Right renal cortex interstitium (tissue), 3 donors: ENCODE measurements at regions not wholly inside any gene's neighbourhood (a gene's known extent, or its start where the extent isn't known, plus 50 kb on each side); places are given as distances from the start of the nearest gene placed in this dataset.
"Not testable (repeated sequence)": the region's sequence is repeated elsewhere in the genome, so short reads cannot be mapped to it uniquely, and the experiment has no call there.

Experiments used
- DNase-seq, 3 donors: peaks; one replicate each; pipeline ENCODE4 v3.0.0-alpha.2; 2013; ENCODE audit warnings: low read depth in 3 of 3, low spot score in 2 of 3

- DNase-seq, result no peak
Measured at GRCh38 chr3:110956081-110956480, 115.5 kb upstream of the NECTIN3 start.

GRCh38 chr3:110957247-110958025 lies 114.2 kb upstream of the NECTIN3 start:
- no peak for DNase-seq

- no peak for DNase-seq
Measured at GRCh38 chr3:110958313-110959147, 113.1 kb upstream of the NECTIN3 start.

DNA sequence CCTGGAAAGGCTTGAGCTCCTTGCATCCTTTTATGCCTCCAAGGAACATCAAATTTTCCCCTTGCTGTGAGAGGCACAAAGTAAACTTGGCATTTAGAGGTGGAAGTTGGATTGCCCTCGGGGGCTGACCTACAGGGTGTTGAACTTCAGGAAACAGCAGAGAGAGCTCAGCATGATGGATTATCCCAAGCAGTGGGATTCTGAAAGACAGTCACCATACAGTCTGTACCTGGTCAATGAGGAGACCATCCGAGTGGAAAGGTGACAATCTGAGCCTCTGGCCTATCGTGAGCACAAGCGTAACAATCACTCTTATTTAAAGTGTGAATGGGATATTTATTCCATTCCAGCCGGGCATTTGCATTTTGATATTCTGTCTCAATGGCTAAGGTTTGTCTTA lies 105.6 kb upstream of the NECTIN3 start:
- no peak for DNase-seq

- no peak for DNase-seq
Measured at GRCh38 chr3:110966966-110967663, 104.5 kb upstream of the NECTIN3 start.

GRCh38 chr3:110968076-110968475 lies 103.5 kb upstream of the NECTIN3 start:
- no peak for DNase-seq

DNA sequence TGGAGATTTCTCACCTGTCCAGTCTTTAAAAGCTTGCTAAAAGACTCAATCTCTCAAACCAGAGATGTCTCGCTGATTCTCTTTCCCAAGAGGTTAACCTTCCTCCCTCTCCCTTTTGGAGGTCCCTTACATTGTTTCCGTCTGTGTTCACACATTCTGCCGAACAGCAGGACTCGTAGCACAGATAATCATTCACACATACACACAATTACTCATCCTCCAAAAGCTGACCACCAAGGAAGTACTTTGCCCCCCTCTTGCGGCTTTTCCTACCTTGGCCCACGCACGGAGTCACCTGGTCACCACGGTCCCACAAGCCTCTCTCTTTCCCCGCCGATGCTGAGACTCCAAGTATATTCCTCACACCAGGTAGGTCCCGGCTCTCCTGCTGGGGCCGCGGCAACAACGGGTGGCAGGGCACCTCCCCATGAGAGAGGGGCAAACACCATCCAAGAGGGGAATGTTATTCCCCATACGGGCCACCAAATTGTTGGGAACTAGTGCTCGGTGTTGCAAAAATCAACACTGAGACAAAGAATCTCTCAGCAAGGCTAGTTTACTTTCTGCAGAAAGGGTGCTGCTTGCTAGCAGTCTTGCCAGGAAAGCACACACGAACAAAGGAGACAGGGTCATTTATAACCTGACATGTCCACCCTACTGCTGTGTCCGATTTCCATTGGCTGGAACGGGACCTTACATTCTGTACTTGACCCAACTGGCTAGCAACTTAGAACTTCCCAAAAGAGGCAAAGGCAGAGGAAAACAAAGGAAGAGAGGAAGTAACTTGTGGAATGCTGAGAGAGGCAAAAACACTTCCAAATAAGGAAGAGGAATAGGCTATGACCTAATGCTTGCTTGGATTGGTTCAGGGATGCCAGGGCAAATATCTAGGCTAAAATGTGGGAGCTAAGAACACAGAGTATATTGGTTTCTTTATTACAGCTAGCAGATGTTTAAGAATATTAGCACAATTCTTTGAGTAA lies 102.1 kb upstream of the NECTIN3 start:
- no peak for DNase-seq

- no peak for DNase-seq
Measured at GRCh38 chr3:110971010-110971601, 100.5 kb upstream of the NECTIN3 start.

- no peak for DNase-seq
Measured at GRCh38 chr3:110973263-110973895, 98.2 kb upstream of the NECTIN3 start.

- DNase-seq, result no peak
Measured at GRCh38 chr3:110974902-110975301, 96.7 kb upstream of the NECTIN3 start.

DNA sequence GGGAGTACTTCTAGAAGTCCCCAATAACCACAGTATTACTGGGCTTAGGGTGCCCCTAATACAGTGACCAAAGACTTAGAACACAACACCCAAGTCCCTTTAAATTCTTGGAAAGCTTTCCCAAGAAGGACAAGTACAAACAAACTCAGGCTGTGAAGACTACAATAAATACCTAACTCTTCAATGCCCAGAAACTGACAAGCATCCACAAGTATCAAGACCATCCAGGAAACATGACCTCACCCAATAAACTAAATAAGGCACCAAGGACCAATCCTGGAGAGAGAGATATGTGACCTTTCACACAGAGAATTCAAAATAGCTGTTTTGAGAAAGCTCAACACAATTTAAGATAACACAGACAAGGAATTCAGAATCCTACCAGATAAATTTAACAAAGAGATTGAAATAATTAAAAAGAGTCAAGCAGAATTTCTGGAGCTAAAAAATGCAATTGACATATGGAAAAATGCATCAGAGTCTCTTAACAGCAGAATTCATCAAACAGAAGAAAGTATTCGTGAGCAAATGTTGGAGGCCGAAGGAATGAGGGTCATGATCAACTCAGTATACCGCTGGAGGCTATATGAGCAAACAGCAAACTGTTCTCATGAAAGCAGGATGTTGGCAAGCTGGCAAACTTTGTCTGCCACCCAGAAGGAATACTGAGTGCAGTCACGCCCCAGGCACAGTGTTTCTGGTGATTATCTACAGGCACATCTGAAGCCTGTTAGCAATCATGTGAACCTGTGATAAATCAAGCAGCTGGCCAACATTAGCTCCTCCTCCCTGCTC lies 87.0 kb upstream of the NECTIN3 start:
- DNase-seq, result no peak

- DNase-seq, result no peak
Measured at GRCh38 chr3:110989446-110989845, 82.2 kb upstream of the NECTIN3 start.

DNA sequence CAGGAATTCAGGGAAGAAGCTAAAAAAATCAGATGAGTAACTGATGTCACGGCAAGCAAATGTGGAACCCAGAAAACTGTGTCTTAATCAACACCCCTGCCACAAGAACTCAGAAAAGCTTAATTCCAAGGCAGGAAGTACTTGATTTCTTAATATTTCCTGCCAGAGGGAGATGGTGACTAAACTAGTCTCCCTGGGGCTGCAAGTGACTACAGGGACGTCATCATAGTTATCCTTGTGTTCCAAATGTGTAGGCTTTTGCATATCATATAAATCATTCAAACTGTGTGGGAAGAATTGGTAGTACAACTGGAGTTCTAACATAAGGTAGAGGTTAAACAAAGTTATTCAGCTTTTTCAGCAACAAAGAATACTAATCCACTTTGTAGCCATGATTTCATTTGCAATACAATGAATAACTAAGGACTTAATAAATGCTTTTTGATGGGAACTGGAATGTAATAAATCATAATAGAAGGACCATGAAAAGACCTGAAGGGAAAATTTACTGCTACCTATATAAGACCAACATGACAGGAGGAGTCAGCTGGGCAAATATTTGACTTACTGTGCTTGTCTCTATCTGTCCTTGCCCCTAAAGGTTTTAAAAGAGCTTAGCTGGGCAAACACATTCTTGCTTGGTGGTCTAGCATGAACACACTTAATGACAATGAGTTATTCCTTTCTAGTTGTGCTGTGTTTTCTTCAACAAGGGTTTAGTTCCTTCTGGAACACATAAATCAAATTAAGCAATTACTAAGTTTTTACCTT lies 76.0 kb upstream of the NECTIN3 start:
- no peak for DNase-seq

DNA sequence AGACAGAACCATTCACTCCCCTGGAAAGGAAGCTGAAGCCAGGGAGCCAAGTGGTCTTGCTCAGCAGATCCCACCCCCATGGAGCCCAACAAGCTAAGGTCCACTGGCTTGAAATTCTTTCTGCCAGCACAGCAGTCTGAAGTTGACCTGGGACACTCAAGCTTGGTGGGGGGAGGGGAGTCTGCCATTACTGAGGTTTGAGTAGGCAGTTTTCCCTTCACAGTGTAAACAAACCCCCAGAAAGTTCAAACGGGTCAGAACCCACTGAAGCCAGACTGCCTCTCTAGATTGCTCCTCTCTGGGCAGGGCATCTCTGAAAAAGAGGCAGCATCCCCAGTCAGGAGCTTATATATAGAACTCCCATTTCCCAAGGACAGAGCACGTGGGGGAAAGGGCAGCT lies 72.8 kb upstream of the NECTIN3 start:
- peak in 2 of 3 donors; percentile 15 for DNase-seq

- not testable (repeated sequence) for DNase-seq
Measured at GRCh38 chr3:111006485-111006884, 65.1 kb upstream of the NECTIN3 start.

GRCh38 chr3:111012388-111013248 lies 59.0 kb upstream of the NECTIN3 start:
- no peak for DNase-seq
